ENCODE measurements at regions not wholly inside any gene's neighbourhood (a gene's known extent, or its start where the extent isn't known, plus 50 kb on each side); places are given as distances from the start of the nearest gene placed in this dataset.

DNA sequence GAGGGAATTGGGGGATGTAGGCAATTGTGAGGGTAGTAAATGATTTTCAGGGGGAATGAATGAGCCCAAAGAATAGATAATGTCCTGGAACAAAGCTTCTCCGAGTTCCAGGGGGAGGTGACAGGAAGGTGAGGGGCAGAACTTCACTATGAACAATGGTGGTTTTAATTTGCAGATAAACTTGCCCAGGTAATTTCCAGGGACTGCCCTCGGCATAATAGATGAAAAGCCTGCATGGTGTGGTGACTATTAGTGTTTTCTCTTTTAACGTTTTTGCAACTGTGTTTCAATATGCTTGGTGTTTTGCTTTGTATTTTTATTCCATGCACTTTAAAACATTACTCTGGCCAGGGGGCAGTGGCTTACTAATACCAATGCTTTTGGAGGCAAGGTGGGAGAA lies 325.2 kb upstream of the RGS6 start:
- TF ChIP-seq, protein P1, sequence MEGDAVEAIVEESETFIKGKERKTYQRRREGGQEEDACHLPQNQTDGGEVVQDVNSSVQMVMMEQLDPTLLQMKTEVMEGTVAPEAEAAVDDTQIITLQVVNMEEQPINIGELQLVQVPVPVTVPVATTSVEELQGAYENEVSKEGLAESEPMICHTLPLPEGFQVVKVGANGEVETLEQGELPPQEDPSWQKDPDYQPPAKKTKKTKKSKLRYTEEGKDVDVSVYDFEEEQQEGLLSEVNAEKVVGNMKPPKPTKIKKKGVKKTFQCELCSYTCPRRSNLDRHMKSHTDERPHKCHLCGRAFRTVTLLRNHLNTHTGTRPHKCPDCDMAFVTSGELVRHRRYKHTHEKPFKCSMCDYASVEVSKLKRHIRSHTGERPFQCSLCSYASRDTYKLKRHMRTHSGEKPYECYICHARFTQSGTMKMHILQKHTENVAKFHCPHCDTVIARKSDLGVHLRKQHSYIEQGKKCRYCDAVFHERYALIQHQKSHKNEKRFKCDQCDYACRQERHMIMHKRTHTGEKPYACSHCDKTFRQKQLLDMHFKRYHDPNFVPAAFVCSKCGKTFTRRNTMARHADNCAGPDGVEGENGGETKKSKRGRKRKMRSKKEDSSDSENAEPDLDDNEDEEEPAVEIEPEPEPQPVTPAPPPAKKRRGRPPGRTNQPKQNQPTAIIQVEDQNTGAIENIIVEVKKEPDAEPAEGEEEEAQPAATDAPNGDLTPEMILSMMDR (IDR thresholded peaks at IDR 0.05) = no peak
- TF ChIP-seq POLR2AphosphoS5 (IDR thresholded peaks at IDR 0.05) (no peak), EP300 (IDR thresholded peaks at IDR 0.05) (no peak), POLR2A (IDR thresholded peaks at IDR 0.05) (no peak)

All from stomach (tissue), 4 donors.